DOHH2 (cell line): ENCODE measurements at regions not wholly inside any gene's neighbourhood (a gene's known extent, or its start where the extent isn't known, plus 50 kb on each side); places are given as distances from the start of the nearest gene placed in this dataset.

Source experiments
- H3F3A ChIP-seq: fragments of 200-600 bp; sonication (generic), shearing (Covaris generic); 2 replicates; pipeline ENCODE4 v1.6.0; 2016; ENCODE audit warnings: antibody characterized with exemption, mild to moderate bottlenecking; ENCODE audit not compliant: control insufficient read depth, insufficient read depth
- H3K27ac ChIP-seq: fragments of 200-600 bp; sonication (generic); 2 replicates; pipeline ENCODE4 v1.5.1; 2014; ENCODE audit warnings: low read depth, mild to moderate bottlenecking, low read length, moderate library complexity
- H3K27me3 ChIP-seq: fragments of 200-600 bp; sonication (generic); 2 replicates; pipeline ENCODE4 v1.6.1; 2014; ENCODE audit warnings: mild to moderate bottlenecking, low read length, mixed read lengths; ENCODE audit not compliant: control insufficient read depth
- H3K36me3 ChIP-seq: fragments of 200-600 bp; sonication (generic); 2 replicates; pipeline ENCODE4 v1.6.1; 2014; ENCODE audit warnings: mild to moderate bottlenecking, low read length, moderate library complexity, mixed read lengths; ENCODE audit not compliant: control insufficient read depth
- H3K4me1 ChIP-seq: fragments of 200-600 bp; sonication (generic); 2 replicates; pipeline ENCODE4 v1.6.1; 2014; ENCODE audit warnings: mild to moderate bottlenecking, low read length, mixed read lengths; ENCODE audit not compliant: control insufficient read depth
- H3K4me2 ChIP-seq: fragments of 200-600 bp; sonication (generic); 2 replicates; pipeline ENCODE4 v1.6.0; 2014; ENCODE audit warnings: mild to moderate bottlenecking, low read length, moderate library complexity
- H3K4me3 ChIP-seq: fragments of 200-600 bp; sonication (generic); 2 replicates; pipeline ENCODE4 v1.5.1; 2014; ENCODE audit warnings: mild to moderate bottlenecking, low read length, mixed read lengths
- H3K79me2 ChIP-seq: fragments of 200-600 bp; sonication (generic); 2 replicates; pipeline ENCODE4 v1.6.1; 2014; ENCODE audit warnings: mild to moderate bottlenecking, low read length, mixed read lengths; ENCODE audit not compliant: control insufficient read depth
- H3K9me2 ChIP-seq: fragments of 200-600 bp; sonication (generic); replicated peaks from 2 replicates; pipeline ENCODE4 v1.6.1; 2014; ENCODE audit warnings: mild to moderate bottlenecking, low read length, mixed read lengths; ENCODE audit not compliant: control insufficient read depth
- H3K9me3 ChIP-seq: fragments of 200-600 bp; sonication (generic); 2 replicates; pipeline ENCODE4 v1.6.1; 2014; ENCODE audit warnings: antibody characterized with exemption, low read length, mixed read lengths; ENCODE audit not compliant: control insufficient read depth, insufficient read depth
- H4K20me1 ChIP-seq: fragments of 200-600 bp; sonication (generic); 2 replicates; pipeline ENCODE4 v1.6.0; 2014; ENCODE audit warnings: low read depth, mild to moderate bottlenecking, antibody characterized with exemption, low read length, moderate library complexity; ENCODE audit not compliant: control insufficient read depth, insufficient read depth
- EZH2phosphoT487 ChIP-seq: fragments of 200-600 bp; sonication (generic); IDR thresholded peaks from 2 replicates; pipeline ENCODE4 v1.6.1; 2017; ENCODE audit warnings: borderline replicate concordance, mild to moderate bottlenecking, antibody characterized with exemption, low read length, moderate library complexity, mixed read lengths
- TF ChIP-seq, protein P1 (sequence below): fragments of 200-600 bp; sonication (generic); IDR thresholded peaks from one replicate; pipeline ENCODE4 v1.5.1; 2014; ENCODE audit warnings: antibody characterized with exemption, mild to moderate bottlenecking, low read depth, low read length; ENCODE audit not compliant: poor library complexity, severe bottlenecking

DNA sequence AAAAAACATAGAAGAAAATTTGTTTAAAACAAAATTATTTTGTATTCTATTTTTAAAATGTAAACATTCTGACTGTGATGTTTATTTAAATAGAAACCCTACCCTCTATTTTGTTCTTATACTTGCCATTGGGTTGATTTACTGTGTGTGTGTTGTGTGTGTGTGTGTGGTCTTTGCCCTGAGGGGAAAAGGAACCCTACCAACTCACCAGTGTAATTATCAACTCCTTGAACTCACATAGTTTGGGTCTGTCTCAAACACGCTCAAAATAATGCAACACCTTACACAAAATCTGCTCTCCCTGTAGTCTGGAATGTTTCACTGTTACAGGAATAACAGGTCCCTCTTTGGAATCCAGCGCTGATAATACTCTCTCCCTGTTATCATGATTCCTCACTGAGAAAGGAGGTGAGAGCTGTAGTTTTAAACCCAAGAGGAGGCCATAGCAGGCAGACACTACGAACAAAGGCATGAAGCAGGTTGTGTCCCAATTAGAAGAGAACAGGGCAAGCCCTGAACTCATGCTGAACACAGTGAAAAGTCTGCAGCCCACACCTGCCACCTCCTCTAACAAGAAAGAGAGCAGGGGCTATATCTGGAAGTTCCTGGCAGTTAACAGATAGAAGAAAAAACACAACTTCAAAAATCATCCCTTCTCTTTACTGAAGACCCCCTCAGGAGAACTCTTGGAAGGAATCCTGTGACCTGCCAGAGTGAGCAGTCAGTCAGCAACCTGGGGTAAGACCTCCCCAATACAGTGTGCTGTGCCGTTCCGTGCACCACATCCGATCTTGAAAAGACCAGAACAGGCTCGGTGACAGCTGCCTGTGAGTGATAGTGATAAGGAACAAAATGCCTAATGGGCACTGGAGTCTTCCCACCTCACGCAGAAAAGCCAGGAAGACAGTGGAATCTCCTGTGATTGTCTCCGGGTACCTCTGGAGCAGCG, 608.1 kb upstream of the ADAMTS16 start:
- Histone ChIP-seq H3K27me3 (no peaks in the 10 kb centered on the region), H3K79me2 (no peaks in the 10 kb centered on the region), H3K9me3 (peaks cover 3% of the 10 kb centered on the region; the same call in 1 of the 2 replicates), H3K4me3 (no peak overlapping the region), H3K36me3 (no peaks in the 10 kb centered on the region), H3K4me1 (no peaks in the 10 kb centered on the region), H4K20me1 (no peaks in the 10 kb centered on the region), H3K27ac (no peak overlapping the region), H3K4me2 (no peak overlapping the region), H3F3A (no peaks in the 10 kb centered on the region), H3K9me2 (no peaks in the 10 kb centered on the region)
- TF ChIP-seq EZH2phosphoT487 = no peak
- TF ChIP-seq, protein P1, sequence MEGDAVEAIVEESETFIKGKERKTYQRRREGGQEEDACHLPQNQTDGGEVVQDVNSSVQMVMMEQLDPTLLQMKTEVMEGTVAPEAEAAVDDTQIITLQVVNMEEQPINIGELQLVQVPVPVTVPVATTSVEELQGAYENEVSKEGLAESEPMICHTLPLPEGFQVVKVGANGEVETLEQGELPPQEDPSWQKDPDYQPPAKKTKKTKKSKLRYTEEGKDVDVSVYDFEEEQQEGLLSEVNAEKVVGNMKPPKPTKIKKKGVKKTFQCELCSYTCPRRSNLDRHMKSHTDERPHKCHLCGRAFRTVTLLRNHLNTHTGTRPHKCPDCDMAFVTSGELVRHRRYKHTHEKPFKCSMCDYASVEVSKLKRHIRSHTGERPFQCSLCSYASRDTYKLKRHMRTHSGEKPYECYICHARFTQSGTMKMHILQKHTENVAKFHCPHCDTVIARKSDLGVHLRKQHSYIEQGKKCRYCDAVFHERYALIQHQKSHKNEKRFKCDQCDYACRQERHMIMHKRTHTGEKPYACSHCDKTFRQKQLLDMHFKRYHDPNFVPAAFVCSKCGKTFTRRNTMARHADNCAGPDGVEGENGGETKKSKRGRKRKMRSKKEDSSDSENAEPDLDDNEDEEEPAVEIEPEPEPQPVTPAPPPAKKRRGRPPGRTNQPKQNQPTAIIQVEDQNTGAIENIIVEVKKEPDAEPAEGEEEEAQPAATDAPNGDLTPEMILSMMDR = no peak

DNA sequence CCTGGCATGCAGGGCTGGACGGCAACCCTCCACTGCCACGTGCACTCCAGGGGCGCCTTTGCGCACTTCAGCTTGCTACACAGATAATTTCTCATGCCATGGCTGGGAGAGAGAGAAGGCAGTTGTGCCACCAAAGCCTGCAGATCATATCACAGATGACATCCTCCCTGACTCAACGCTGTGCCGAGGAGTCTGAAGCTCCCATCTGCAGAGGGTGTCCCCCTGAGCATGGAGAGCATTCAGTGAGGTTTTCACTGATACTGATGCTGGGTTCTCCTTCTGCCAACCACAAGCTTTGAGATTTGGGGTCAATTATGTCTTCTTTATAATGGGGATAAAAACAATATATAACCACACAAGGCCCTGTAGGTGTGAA, 607.4 kb upstream of the ADAMTS16 start:
- Histone ChIP-seq H3K4me2 (no peak overlapping the region), H3K27me3 (no peaks in the 10 kb centered on the region), H3F3A (no peaks in the 10 kb centered on the region), H3K79me2 (no peaks in the 10 kb centered on the region), H4K20me1 (no peaks in the 10 kb centered on the region), H3K4me1 (no peaks in the 10 kb centered on the region), H3K36me3 (no peaks in the 10 kb centered on the region), H3K9me3 (peaks cover 5% of the 10 kb centered on the region; the same call in 1 of the 2 replicates), H3K27ac (no peak overlapping the region), H3K9me2 (no peaks in the 10 kb centered on the region), H3K4me3 (no peak overlapping the region)
- TF ChIP-seq, protein P1 = no peak
- TF ChIP-seq EZH2phosphoT487 = no peak

DNA sequence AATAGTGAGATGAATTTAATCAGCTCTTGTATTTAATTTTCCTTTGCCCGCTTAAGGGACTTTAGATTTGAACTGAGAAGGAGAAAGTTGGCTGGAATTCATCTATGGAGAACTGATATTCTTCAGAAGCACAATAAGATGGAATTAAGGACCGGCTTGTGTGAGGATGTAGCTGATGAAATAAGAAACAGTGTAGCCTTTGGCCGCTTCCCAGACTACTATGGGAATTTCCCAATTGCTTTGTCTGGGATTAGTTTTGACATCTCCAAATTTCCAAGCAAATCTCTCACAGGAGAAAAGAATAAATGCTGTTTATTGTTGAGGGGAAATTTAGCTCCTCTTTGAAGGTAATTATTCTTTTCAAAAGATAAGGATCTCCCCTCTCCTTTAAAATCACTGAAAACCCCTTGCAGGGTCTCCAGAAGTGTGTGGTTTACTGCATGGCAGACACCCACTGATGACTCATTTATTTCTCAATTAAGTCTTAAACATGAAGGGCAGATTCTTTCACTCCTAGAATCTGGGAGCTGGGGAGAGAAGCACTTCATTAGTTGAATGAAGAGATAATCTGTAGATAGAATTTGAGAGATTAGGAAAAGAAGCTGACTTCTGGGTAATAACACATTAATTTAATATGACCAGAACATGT, 606.5 kb upstream of the ADAMTS16 start:
- H3K4me2 ChIP-seq = no peak overlapping the region
- H3K36me3 ChIP-seq = no peaks in the 10 kb centered on the region
- H3K27me3 ChIP-seq = no peaks in the 10 kb centered on the region
- peaks cover 5% of the 10 kb centered on the region; the same call in 1 of the 2 replicates for H3K9me3 ChIP-seq
- no peaks in the 10 kb centered on the region for H3F3A ChIP-seq
- H3K27ac ChIP-seq = no peak overlapping the region
- no peaks in the 10 kb centered on the region for H3K79me2 ChIP-seq
- H3K9me2 ChIP-seq = no peaks in the 10 kb centered on the region
- H3K4me1 ChIP-seq = no peaks in the 10 kb centered on the region
- no peak overlapping the region for H3K4me3 ChIP-seq
- TF ChIP-seq, protein P1 = no peak
- no peak for TF ChIP-seq EZH2phosphoT487
- no peaks in the 10 kb centered on the region for H4K20me1 ChIP-seq
